ENCODE measurements at regions not wholly inside any gene's neighbourhood (a gene's known extent, or its start where the extent isn't known, plus 50 kb on each side); places are given as distances from the start of the nearest gene placed in this dataset.

- FAIRE-seq = no peak
- DNase-seq (ENCODE audit: low spot score in 2 of 2) = no peak
These were observed 334.5 kb downstream of the CTTN start for GRCh38 chr11:70732881-70733196.

- DNase-seq (ENCODE audit: low spot score in 2 of 2) (no peak), FAIRE-seq (no peak)
These were observed 335.3 kb downstream of the CTTN start for GRCh38 chr11:70733327-70734325.

DNA sequence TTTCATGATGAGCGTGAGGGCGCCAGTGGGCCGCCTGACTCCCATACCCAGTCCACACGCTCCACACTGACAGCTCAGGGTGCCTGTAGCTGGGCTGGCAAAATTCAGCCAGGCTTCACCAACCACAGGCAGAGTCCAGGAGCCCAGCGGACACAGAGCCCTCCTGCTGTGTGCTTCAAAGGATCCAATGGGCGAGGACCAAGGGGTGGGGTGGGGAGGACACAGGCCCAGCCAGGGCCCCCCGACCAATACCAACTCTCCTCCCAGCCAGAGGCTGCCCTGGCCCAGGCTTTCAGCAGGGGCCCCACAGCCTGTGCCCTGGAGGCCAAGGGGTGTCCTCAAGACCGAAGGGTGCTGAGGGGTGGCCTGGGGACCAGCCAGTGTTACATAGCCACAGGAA is 336.1 kb downstream of the CTTN start:
- no peak for FAIRE-seq

DNA sequence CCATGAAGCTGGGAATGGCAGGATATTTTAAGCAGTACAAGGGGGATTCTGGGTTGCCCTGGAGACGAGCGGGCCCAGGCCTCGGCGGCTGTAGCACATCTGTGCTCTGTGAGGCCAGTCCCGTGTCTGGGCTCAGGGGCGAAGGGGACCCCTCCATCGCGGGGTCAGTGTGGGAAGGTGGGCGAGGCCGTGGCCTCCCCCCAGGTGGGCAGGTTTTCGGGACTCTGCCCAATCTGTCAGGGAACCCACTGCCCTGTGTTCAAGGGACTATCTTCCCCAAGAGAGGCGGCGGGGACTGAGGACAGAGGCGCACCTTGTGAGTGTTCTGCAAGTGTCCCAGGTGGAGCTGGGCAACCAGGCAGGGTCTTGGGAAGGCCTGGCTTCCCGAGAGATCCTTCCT is 336.6 kb downstream of the CTTN start:
- FAIRE-seq (no peak), DNase-seq (ENCODE audit: low spot score in 2 of 2) (no peak)

More for the DNA sequence above, 336.1 kb downstream of the CTTN start:
- no peak for DNase-seq (ENCODE audit: low spot score in 2 of 2)

DNA sequence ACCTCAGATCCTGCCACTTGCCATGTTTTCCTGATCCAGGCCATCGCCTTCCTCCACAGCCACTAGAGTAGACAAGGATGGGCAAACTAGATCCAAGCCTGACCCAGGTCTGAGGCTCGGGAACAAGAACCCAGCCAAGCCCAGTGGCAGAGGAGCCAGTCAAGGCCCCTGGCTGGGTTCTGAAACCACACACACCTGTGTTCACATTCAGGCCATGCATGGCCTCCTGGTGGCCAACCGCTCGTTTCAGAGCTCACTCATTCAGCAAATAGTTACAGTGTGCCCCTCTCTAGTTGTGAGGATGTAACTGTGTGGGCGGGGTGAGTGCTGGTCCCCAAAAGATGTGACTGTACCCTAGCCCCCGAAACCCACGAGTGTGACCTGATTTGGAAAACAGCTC is 337.6 kb downstream of the CTTN start:
- DNase-seq (ENCODE audit: low spot score in 2 of 2) (no peak), FAIRE-seq (no peak)

- DNase-seq (ENCODE audit: low spot score in 2 of 2) (no peak), FAIRE-seq (no peak)
These were observed 338.1 kb downstream of the CTTN start for GRCh38 chr11:70736461-70736860.

DNA sequence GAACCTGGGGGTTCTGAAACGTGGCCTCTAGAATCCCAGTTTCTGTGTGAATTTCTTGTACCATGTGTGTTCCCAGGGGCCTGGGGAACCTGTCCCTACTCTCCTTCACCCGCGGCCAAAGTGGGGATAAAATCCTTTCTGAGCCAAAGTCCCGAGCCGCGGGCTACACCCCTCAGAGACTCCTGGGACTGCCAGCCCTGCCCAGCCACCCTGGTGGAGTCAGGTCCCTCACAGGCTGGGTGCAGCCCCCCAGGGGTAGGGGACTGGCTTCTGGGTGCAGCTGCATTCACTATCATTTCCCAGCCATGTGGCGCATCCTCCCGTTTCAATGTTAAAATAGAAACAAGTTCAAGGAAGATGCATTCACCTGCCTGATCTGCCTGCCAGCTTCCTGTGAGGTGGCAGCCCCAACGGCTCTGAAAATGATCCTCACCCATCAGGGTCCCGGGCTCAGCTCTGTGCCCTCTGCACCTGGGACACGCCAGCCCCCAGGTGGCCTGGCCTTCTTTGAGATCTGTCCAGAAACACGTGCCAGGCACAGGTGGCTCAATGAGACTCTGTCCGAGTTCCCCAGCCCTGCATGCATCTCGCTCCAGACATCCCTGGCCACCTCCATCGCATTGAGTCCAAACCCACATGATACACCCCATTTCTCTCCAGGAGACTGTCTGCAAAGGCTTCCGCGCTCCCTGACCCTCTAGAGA is 338.8 kb downstream of the CTTN start:
- DNase-seq (ENCODE audit: low spot score in 2 of 2) (no peak), FAIRE-seq (no peak)

DNA sequence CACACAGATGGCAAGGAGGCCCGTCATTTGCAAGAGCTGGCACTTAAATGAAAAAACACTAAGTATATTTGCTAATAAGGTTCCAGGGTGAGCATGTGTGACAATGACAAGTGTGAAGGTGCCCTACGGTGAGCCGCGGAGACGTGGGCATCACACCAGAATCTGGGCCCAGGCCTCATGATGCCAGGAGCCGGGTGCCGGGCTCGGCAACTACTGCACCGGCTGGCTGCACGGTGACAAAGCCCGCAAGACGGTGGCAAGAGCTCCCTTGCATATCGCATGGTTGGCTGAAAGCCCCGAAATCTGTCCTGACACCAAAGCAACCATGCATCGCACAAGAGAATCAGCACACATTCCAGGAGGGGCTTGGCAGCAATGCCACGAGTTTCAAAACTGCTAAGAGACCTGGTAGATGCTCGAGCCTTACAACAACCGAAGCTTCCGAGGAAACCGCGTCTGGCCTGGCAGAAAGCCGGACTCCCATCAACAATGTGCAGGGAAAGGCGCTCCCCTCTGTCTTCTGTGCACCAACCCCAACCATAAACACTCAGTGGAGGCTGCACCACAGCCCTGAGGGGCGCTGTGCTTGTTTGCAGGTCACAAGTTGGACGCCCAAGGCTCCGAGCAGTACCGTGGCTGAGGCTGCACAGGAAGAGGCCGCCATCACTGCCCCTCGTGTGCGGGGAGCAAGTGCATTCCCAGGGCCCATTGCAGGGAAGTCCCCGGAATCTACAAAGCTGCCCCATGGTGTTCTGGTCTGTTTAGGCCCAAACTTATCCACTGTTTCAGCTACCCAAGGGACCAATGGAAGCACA is 339.7 kb downstream of the CTTN start:
- FAIRE-seq (no peak), DNase-seq (ENCODE audit: low spot score in 2 of 2) (no peak)

- no peak for FAIRE-seq
- DNase-seq (ENCODE audit: low spot score in 2 of 2) = no peak
These were observed 340.3 kb downstream of the CTTN start for GRCh38 chr11:70738661-70739060.

GRCh38 chr11:70739091-70739490 is 340.8 kb downstream of the CTTN start:
- DNase-seq (ENCODE audit: low spot score in 2 of 2) (no peak), FAIRE-seq (no peak)

- FAIRE-seq (no peak), DNase-seq (ENCODE audit: low spot score in 2 of 2) (no peak)
These were observed 341.6 kb downstream of the CTTN start for GRCh38 chr11:70739811-70740487.

DNA sequence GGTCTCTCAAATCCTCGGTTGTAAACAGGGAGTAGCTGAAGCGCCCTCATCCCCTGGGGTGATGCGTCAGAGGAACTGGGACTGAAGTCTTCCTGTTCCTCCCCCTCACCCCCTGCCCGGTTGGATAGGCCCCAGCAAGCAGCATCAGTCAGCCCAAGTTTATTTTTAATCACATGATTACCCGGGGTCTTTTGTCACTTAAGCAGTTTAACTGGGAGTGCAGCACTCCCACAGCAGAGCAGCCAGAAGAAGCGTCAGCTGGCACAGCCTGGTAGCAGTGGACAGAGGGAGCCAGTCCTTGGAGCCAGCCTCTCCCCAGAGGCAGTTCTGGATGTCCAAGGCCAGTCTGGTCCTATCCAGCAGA is 342.1 kb downstream of the CTTN start:
- DNase-seq (ENCODE audit: low spot score in 2 of 2) (no peak), FAIRE-seq (no peak)

- DNase-seq (ENCODE audit: low spot score in 2 of 2) (no peak), FAIRE-seq (no peak)
These were observed 342.8 kb downstream of the CTTN start for GRCh38 chr11:70741085-70741484.

DNA sequence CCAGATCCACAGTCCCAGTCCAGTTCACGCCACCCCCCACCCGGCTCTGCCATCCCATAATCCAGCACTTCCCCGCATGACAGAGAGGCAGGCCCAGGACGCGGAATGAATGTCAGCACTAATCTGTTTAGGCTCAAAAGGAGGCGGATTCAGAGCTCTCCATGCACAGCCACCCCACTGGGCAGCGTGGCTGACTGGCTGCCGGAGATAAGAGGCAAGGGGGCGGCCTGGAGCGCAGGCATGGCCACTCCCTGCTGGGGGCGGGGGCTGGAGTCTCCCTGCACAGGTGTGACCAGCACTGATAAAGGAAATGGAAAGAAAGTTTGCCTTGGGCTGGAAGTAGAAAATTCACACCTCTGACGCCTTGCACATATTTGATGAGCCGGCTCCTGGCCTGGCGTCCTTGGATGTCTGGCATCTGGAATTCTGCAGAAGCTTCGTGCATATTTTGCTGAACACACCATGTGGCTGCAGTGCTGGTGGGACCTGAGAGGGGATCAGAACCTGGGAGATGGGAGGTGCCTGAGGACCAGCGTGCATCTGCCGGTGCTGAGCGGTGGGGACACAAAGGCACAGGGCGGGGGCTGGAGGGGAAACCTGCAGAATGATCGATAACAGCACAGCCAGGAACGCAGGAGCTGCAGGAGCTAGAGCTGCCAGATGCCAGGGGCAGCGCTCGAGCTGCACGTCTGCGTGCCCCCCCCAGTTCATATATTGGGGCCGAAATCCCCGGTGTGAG is 344.4 kb downstream of the CTTN start:
- DNase-seq (ENCODE audit: low spot score in 2 of 2) (no peak), FAIRE-seq (no peak)

GRCh38 chr11:70743329-70743728 is 345.0 kb downstream of the CTTN start:
- DNase-seq (ENCODE audit: low spot score in 2 of 2) (no peak), FAIRE-seq (no peak)

DNA sequence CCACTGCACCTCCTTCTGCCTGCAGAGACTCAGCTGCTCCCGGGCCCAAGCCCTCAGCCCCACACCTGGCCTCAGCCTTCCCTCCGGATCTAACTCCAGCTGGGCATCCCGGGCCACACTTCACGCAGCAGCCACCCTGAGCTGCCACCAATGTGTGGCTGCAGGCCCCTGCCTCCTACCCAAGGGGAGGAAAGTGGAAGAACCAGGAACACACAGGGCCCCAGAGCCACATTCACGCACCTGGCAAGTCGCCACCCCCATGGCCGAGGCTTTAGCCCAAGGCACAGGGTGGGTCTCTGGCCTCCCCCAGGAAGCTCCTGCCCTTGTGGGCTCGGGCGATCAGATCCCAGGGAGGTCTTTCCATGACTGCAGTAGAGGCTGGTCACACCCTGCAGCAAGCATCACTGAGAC is 345.6 kb downstream of the CTTN start:
- FAIRE-seq = no peak
- DNase-seq (ENCODE audit: low spot score in 2 of 2) = no peak

DNA sequence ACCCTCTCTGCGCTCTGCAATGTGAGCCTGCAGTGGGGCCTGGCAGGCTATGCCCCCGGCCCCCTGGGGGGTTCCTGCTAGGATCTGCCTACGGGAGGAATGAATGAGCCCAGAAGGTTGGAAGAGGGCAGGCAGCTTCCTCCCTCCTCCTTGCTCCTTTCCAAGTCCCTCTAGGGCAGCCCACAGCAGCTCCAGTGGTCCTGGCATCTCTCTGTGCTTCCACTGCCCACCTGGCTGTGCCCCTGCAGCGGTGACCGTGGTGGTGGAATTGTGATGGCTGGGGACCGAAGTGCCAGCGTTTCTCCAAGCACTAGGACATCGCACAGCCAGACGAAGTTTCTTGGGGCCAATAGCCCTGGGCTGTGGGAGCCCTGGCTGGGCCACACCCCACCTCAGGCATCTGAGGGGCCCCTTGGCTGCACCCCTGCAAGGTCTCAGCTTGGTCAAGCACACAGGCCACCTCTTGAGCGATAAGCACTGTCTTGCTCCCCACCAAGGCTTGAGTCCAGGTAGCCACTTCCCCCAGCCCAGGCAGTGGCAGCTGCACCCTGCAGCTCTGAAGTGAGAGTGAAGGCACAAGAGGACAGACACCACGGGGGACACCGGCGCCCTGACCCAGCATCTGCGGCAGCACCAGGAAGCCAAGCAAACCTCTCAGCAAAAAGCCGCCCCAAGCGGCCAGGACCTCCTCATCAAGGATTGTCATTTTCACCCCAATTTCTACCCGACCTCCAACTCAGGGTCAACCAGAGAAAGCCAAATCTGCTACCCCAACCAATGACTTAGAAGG is 346.3 kb downstream of the CTTN start:
- DNase-seq (ENCODE audit: low spot score in 2 of 2) (no peak), FAIRE-seq (no peak)

- DNase-seq (ENCODE audit: low spot score in 2 of 2) = no peak
- FAIRE-seq = no peak
These were observed 347.1 kb downstream of the CTTN start for GRCh38 chr11:70745451-70745850.

DNA sequence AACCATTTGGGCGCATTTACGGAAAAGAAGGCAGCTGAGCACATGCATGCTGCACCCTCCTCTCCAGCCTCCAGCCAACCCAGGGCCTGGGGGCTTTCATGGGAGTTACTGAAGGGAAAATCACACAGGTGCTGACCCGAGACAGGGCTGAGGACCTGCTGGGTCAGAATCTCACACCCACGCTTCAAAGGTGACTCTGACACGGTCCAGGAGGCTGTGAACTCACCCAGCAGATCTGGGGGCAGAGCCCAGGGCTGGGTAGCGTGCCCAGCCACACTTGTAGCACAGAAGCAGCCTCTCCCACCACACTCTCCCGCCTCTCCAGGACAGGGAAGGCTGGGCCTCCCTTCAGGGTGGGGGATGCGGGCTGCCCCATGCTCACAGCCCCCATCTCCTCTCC is 347.6 kb downstream of the CTTN start:
- DNase-seq (ENCODE audit: low spot score in 2 of 2) = no peak
- no peak for FAIRE-seq
